ENCODE measurements at regions not wholly inside any gene's neighbourhood (a gene's known extent, or its start where the extent isn't known, plus 50 kb on each side); places are given as distances from the start of the nearest gene placed in this dataset.

GRCh38 chr2:103739186-103739585, 977.4 kb downstream of the TMEM182 start:
- no peak overlapping the region for H3K4me3 ChIP-seq (ENCODE audit: low read length)
- ChIA-PET POLR2A (no interaction called here), CTCF (no interaction called here)
- no peaks in the 10 kb centered on the region for H3K36me3 ChIP-seq (ENCODE audit: insufficient read depth, low read length)
- intact Hi-C loops (cut with DNase I, micrococcal nuclease): no loop called here
- H3K27ac ChIP-seq (ENCODE audit: low read depth in 1 of 2, low read length in 2 of 2): no peak overlapping the region
- no peak overlapping the region for H3K27ac Mint-ChIP-seq
- TF ChIP-seq CTCF (IDR thresholded peaks at IDR 0.05): no peak
- no peaks in the 10 kb centered on the region for H3K27me3 Mint-ChIP-seq
- H3K9me3 Mint-ChIP-seq: peaks cover 15% of the 10 kb centered on the region
- peaks cover 11 to 13% of the 10 kb centered on the region in 2 experiments for H3K9me3 ChIP-seq (ENCODE audit: control insufficient read depth in 1 of 2, insufficient read depth in 1 of 2, low read length in 2 of 2)
- no peak overlapping the region for H3K4me3 Mint-ChIP-seq
- H3K4me1 Mint-ChIP-seq (ENCODE audit: low read depth): no peaks in the 10 kb centered on the region
- H3K4me1 ChIP-seq (ENCODE audit: insufficient read depth, low read length): no peaks in the 10 kb centered on the region
- no peaks in the 10 kb centered on the region for H3K27me3 ChIP-seq (ENCODE audit: control insufficient read depth in 1 of 2, insufficient read depth in 2 of 2, low read length in 2 of 2)
- ATAC-seq (ENCODE audit: poor library complexity) (no peak), DNase-seq (no peak)
- H3K36me3 Mint-ChIP-seq (ENCODE audit: low read depth): no peaks in the 10 kb centered on the region

GRCh38 chr2:103739921-103740320, 978.1 kb downstream of the TMEM182 start:
- CTCF ChIA-PET: no interaction called here
- no peaks in the 10 kb centered on the region for H3K27me3 ChIP-seq (ENCODE audit: control insufficient read depth in 1 of 2, insufficient read depth in 2 of 2, low read length in 2 of 2)
- intact Hi-C loops (cut with DNase I, micrococcal nuclease): no loop called here
- no peaks in the 10 kb centered on the region for H3K4me1 ChIP-seq (ENCODE audit: insufficient read depth, low read length)
- H3K36me3 ChIP-seq (ENCODE audit: insufficient read depth, low read length): no peaks in the 10 kb centered on the region
- DNase-seq (no peak), ATAC-seq (ENCODE audit: poor library complexity) (no peak)
- Mint-ChIP-seq H3K27ac (no peak overlapping the region), H3K9me3 (peaks cover 15% of the 10 kb centered on the region), H3K27me3 (no peaks in the 10 kb centered on the region), H3K36me3 (ENCODE audit: low read depth) (no peaks in the 10 kb centered on the region), H3K4me3 (no peak overlapping the region), H3K4me1 (ENCODE audit: low read depth) (no peaks in the 10 kb centered on the region)
- TF ChIP-seq CTCF (IDR thresholded peaks at IDR 0.05): no peak
- no peak overlapping the region for H3K27ac ChIP-seq (ENCODE audit: low read depth in 1 of 2, low read length in 2 of 2)
- POLR2A ChIA-PET: no interaction called here
- H3K4me3 ChIP-seq (ENCODE audit: low read length): no peak overlapping the region
- H3K9me3 ChIP-seq (ENCODE audit: control insufficient read depth in 1 of 2, insufficient read depth in 1 of 2, low read length in 2 of 2): peaks cover 4 to 10% of the 10 kb centered on the region in 2 experiments

DNA sequence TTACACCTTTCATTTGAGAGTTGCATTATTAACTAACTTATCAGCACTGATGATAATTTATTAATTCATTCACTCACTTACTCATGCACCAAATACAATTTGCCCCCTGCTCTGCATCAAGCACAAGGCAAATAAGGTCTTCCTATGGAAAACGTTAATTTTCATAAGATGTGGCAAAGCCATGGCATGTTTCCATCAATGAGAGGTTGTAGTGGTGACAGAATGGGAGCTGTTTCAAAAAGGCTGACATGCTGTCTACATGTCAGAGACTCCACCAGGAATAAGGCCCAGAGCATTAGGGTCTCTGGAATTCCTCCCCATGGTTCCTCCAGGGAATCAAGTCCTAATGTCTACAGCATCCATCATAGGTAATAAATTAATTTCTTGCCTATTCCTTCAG, 978.8 kb downstream of the TMEM182 start:
- Histone ChIP-seq H3K4me1 (ENCODE audit: insufficient read depth, low read length) (no peaks in the 10 kb centered on the region), H3K4me3 (ENCODE audit: low read length) (no peak overlapping the region), H3K27me3 (ENCODE audit: control insufficient read depth in 1 of 2, insufficient read depth in 2 of 2, low read length in 2 of 2) (no peaks in the 10 kb centered on the region), H3K27ac (ENCODE audit: low read depth in 1 of 2, low read length in 2 of 2) (no peak overlapping the region), H3K9me3 (ENCODE audit: control insufficient read depth in 1 of 2, insufficient read depth in 1 of 2, low read length in 2 of 2) (peaks cover 0 to 3% of the 10 kb centered on the region in 2 experiments), H3K36me3 (ENCODE audit: insufficient read depth, low read length) (no peaks in the 10 kb centered on the region)
- Mint-ChIP-seq H3K4me3 (no peak overlapping the region), H3K36me3 (ENCODE audit: low read depth) (no peaks in the 10 kb centered on the region), H3K4me1 (ENCODE audit: low read depth) (no peaks in the 10 kb centered on the region), H3K27ac (no peak overlapping the region), H3K27me3 (no peaks in the 10 kb centered on the region), H3K9me3 (peaks cover 15% of the 10 kb centered on the region)
- no peak for ATAC-seq (ENCODE audit: poor library complexity)
- intact Hi-C loops (cut with DNase I, micrococcal nuclease): no loop called here
- CTCF ChIA-PET: no interaction called here
- no peak for DNase-seq
- POLR2A ChIA-PET: no interaction called here
- no peak for TF ChIP-seq CTCF (IDR thresholded peaks at IDR 0.05)
